ENCODE measurements at regions not wholly inside any gene's neighbourhood (a gene's known extent, or its start where the extent isn't known, plus 50 kb on each side); places are given as distances from the start of the nearest gene placed in this dataset.

- H3K27me3 ChIP-seq (ENCODE audit: control insufficient read depth in 2 of 2, insufficient read depth in 2 of 2, low read length in 2 of 2): no peaks in the 10 kb centered on the region
- ChIA-PET CTCF (ENCODE audit: low intra/inter-chr PET ratio) (no interaction called here), POLR2A (no interaction called here)
- no peak overlapping the region for H3K9ac ChIP-seq (ENCODE audit: insufficient read depth in 1 of 2, low read depth in 2 of 2, low read length in 2 of 2)
- in situ Hi-C loops (cut with MboI) (no loop called here), intact Hi-C loops (cut with micrococcal nuclease) (no loop called here)
- FAIRE-seq: no peak
- no peak overlapping the region for H3K27ac ChIP-seq (ENCODE audit: extremely low read depth, low read depth, low read length)
- no peaks in the 10 kb centered on the region for H3K4me1 ChIP-seq (replicated peaks in 1 of 2; ENCODE audit: control insufficient read depth in 2 of 2, insufficient read depth in 2 of 2, low read length in 2 of 2)
- no peak overlapping the region for H3K4me3 ChIP-seq
- WGBS (ENCODE audit: insufficient coverage, low coverage, missing lambda C conversion rate): 0% methylated on average over 5 of the region's 5 CpGs
- no peak overlapping the region for H3K4me2 ChIP-seq (ENCODE audit: insufficient read depth, low read length)
- H4K20me1 ChIP-seq (replicated peaks; ENCODE audit: control insufficient read depth, insufficient read depth, low read length): no peaks in the 10 kb centered on the region
- H3K36me3 ChIP-seq (ENCODE audit: control insufficient read depth, insufficient read depth, low read length): no peaks in the 10 kb centered on the region
- BruUV-seq (replicated peaks): no TSS peak
- no peak overlapping the region for H2AFZ ChIP-seq (ENCODE audit: low read depth, low read length)
- no peaks in the 10 kb centered on the region for H3K79me2 ChIP-seq (ENCODE audit: control insufficient read depth, insufficient read depth, low read length)
- no peak for ATAC-seq
- DNase-seq (ENCODE audit: extremely low read depth in 1 of 4, low spot score in 3 of 4): no peak
- H3K9me3 ChIP-seq (replicated peaks; ENCODE audit: control insufficient read depth, insufficient read depth, low read depth, low read length): no peaks in the 10 kb centered on the region
- no peaks in the 10 kb centered on the region for H3K9me1 ChIP-seq (ENCODE audit: control insufficient read depth, insufficient read depth, low read length)
- TF ChIP-seq AFF1 (IDR thresholded peaks at IDR 0.05; ENCODE audit: low read depth in 1 of 2, partially characterized antibody in 2 of 2) (no peak), NFATC3 (IDR thresholded peaks at IDR 0.05) (no peak), RB1 (IDR thresholded peaks at IDR 0.05; ENCODE audit: low read depth) (no peak), POLR2AphosphoS5 (IDR thresholded peaks at IDR 0.05; ENCODE audit: control insufficient read depth, insufficient read depth, low read depth, low read length) (no peak), ZNF778 (CRISPR knock-in tag; IDR thresholded peaks at IDR 0.05) (no peak), ELF2 (CRISPR knock-in tag; IDR thresholded peaks at IDR 0.05) (no peak), KLF1 (tag; IDR thresholded peaks at IDR 0.05) (no peak), POLR2B (IDR thresholded peaks at IDR 0.05; ENCODE audit: low read depth, partially characterized antibody) (no peak), ZNF197 (CRISPR knock-in tag; IDR thresholded peaks at IDR 0.05; ENCODE audit: low read depth) (no peak), PRMT5 (CRISPR knock-in tag; IDR thresholded peaks at IDR 0.05) (no peak), ZBTB9 (CRISPR knock-in tag; IDR thresholded peaks at IDR 0.05) (no peak), ZFP1 (CRISPR knock-in tag; IDR thresholded peaks at IDR 0.05) (no peak), GTF2F1 (IDR thresholded peaks at IDR 0.05; ENCODE audit: low read depth, low read length) (no peak), ZNF354B (CRISPR knock-in tag; IDR thresholded peaks at IDR 0.05) (no peak)
Observed at GRCh38 chr1:96425382-96426129, 296.0 kb upstream of the PTBP2 start.
